ENCODE measurements at regions not wholly inside any gene's neighbourhood (a gene's known extent, or its start where the extent isn't known, plus 50 kb on each side); places are given as distances from the start of the nearest gene placed in this dataset.

DNA sequence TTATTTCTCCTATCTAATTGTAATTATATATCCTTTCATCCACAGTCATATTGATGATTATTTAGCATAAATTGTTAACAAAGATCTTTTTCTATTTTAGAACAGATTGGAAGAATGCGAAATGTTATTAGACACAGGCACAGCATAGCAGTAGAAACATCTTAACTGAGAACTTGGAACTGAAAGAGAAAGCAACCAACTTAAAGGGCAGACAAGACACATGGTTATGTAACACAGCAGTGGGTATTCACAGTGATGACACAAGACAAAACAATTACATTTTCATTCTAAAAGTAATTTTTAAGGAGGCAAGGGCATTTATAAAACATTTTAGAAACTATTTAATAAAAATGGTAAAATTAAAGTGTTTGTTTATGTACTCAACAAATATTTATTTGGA, 57.7 kb upstream of the MEF2C start:
- Histone ChIP-seq H3K27me3 (ENCODE audit: control insufficient read depth, insufficient read depth, low read length) (no peaks in the 10 kb centered on the region), H3K27ac (ENCODE audit: low read length) (no peak overlapping the region), H3K9me3 (ENCODE audit: control insufficient read depth, insufficient read depth, low read depth, low read length) (no peaks in the 10 kb centered on the region), H3K4me1 (ENCODE audit: control insufficient read depth, insufficient read depth, low read length) (no peaks in the 10 kb centered on the region; the same call in 1 of the 2 replicates), H3K4me3 (ENCODE audit: low read depth in 2 of 2, low read length in 2 of 2) (no peak overlapping the region), H3K36me3 (ENCODE audit: control insufficient read depth, insufficient read depth, low read length) (no peaks in the 10 kb centered on the region)
- POLR2A ChIA-PET: no interaction called here
- ATAC-seq: no peak
- in situ Hi-C loops (cut with HindIII; ENCODE audit: low pct_unique_long_range_greater_than_20kb, low sequenced_read_pairs): no loop called here
- CTCF ChIA-PET: no interaction called here
- intact Hi-C loops (cut with micrococcal nuclease; ENCODE audit: unreplicated experiment): no loop called here
- BruUV-seq (replicated peaks): no TSS peak
- DNase-seq (ENCODE audit: low read depth, low spot score): no peak
- TF ChIP-seq, protein P1, sequence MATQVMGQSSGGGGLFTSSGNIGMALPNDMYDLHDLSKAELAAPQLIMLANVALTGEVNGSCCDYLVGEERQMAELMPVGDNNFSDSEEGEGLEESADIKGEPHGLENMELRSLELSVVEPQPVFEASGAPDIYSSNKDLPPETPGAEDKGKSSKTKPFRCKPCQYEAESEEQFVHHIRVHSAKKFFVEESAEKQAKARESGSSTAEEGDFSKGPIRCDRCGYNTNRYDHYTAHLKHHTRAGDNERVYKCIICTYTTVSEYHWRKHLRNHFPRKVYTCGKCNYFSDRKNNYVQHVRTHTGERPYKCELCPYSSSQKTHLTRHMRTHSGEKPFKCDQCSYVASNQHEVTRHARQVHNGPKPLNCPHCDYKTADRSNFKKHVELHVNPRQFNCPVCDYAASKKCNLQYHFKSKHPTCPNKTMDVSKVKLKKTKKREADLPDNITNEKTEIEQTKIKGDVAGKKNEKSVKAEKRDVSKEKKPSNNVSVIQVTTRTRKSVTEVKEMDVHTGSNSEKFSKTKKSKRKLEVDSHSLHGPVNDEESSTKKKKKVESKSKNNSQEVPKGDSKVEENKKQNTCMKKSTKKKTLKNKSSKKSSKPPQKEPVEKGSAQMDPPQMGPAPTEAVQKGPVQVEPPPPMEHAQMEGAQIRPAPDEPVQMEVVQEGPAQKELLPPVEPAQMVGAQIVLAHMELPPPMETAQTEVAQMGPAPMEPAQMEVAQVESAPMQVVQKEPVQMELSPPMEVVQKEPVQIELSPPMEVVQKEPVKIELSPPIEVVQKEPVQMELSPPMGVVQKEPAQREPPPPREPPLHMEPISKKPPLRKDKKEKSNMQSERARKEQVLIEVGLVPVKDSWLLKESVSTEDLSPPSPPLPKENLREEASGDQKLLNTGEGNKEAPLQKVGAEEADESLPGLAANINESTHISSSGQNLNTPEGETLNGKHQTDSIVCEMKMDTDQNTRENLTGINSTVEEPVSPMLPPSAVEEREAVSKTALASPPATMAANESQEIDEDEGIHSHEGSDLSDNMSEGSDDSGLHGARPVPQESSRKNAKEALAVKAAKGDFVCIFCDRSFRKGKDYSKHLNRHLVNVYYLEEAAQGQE (IDR thresholded peaks at IDR 0.05; ENCODE audit: insufficient read depth in 1 of 2, low read depth in 2 of 2, low read length in 1 of 2): no peak
- TF ChIP-seq TCF7L2 (IDR thresholded peaks at IDR 0.05; ENCODE audit: low read depth, low read length) (no peak), POLR2AphosphoS5 (IDR thresholded peaks at IDR 0.05; ENCODE audit: low read depth, low read length) (no peak), SIN3A (IDR thresholded peaks at IDR 0.05; ENCODE audit: borderline replicate concordance, insufficient read depth, low read depth, low read length) (no peak)
- TF ChIP-seq, protein P2, sequence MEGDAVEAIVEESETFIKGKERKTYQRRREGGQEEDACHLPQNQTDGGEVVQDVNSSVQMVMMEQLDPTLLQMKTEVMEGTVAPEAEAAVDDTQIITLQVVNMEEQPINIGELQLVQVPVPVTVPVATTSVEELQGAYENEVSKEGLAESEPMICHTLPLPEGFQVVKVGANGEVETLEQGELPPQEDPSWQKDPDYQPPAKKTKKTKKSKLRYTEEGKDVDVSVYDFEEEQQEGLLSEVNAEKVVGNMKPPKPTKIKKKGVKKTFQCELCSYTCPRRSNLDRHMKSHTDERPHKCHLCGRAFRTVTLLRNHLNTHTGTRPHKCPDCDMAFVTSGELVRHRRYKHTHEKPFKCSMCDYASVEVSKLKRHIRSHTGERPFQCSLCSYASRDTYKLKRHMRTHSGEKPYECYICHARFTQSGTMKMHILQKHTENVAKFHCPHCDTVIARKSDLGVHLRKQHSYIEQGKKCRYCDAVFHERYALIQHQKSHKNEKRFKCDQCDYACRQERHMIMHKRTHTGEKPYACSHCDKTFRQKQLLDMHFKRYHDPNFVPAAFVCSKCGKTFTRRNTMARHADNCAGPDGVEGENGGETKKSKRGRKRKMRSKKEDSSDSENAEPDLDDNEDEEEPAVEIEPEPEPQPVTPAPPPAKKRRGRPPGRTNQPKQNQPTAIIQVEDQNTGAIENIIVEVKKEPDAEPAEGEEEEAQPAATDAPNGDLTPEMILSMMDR (IDR thresholded peaks at IDR 0.05): no peak

DNA sequence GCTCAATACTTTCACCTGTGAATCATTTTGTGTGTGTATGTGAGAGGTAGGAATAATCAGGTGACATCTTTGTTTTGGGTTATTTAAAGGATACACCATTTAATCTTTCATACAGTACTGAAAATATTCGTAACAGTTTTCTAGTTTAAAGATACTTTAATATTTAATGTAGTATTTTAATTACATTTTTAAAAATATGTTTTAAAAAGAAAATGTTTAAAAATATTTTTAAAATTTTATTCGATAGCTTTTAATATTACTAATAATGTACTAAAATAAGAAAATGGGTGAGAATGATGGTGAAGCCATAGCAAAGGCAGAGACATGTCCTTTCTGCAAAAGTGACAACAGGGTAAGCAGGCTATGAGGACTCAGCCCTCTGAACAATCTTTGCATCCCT, 56.3 kb upstream of the MEF2C start:
- H3K9me3 ChIP-seq (ENCODE audit: control insufficient read depth, insufficient read depth, low read depth, low read length): no peaks in the 10 kb centered on the region
- in situ Hi-C loops (cut with HindIII; ENCODE audit: low pct_unique_long_range_greater_than_20kb, low sequenced_read_pairs): no loop called here

More for the DNA sequence above, 56.3 kb upstream of the MEF2C start:
- ATAC-seq (no peak), DNase-seq (ENCODE audit: low read depth, low spot score) (no peak)
- intact Hi-C loops (cut with micrococcal nuclease; ENCODE audit: unreplicated experiment): no loop called here
- Histone ChIP-seq H3K36me3 (ENCODE audit: control insufficient read depth, insufficient read depth, low read length) (no peaks in the 10 kb centered on the region), H3K27me3 (ENCODE audit: control insufficient read depth, insufficient read depth, low read length) (no peaks in the 10 kb centered on the region), H3K4me1 (ENCODE audit: control insufficient read depth, insufficient read depth, low read length) (no peaks in the 10 kb centered on the region; the same call in 1 of the 2 replicates), H3K27ac (ENCODE audit: low read length) (no peak overlapping the region), H3K4me3 (ENCODE audit: low read depth in 2 of 2, low read length in 2 of 2) (no peak overlapping the region)
- POLR2A ChIA-PET: interaction anchor here (0.7 kb wide), 1 partner anchor 37 kb away, joined by 3 read pairs; no protein-coding TSS in a partner anchor
- no TSS peak for BruUV-seq (replicated peaks)
- TF ChIP-seq, protein P2 (IDR thresholded peaks at IDR 0.05): no peak
- TF ChIP-seq SIN3A (IDR thresholded peaks at IDR 0.05; ENCODE audit: borderline replicate concordance, insufficient read depth, low read depth, low read length): no peak
- TF ChIP-seq TCF7L2 (IDR thresholded peaks at IDR 0.05; ENCODE audit: low read depth, low read length): no peak
- no peak for TF ChIP-seq POLR2AphosphoS5 (IDR thresholded peaks at IDR 0.05; ENCODE audit: low read depth, low read length)
- TF ChIP-seq, protein P1 (IDR thresholded peaks at IDR 0.05; ENCODE audit: insufficient read depth in 1 of 2, low read depth in 2 of 2, low read length in 1 of 2): no peak
- CTCF ChIA-PET: no interaction called here
